GM10266 (cell line): ENCODE measurements at regions not wholly inside any gene's neighbourhood (a gene's known extent, or its start where the extent isn't known, plus 50 kb on each side); places are given as distances from the start of the nearest gene placed in this dataset.
"Not testable (repeated sequence)": the region's sequence is repeated elsewhere in the genome, so short reads cannot be mapped to it uniquely, and the experiment has no call there.

Experiments
- DNase-seq: peaks from one replicate; pipeline ENCODE4 v3.0.0; 2012; ENCODE audit errors: extremely low spot score
- TF ChIP-seq, protein P1 (sequence below): IDR thresholded peaks from 2 replicates; pipeline ENCODE4 v1.5.1; 2012; ENCODE audit warnings: mild to moderate bottlenecking, low read depth; ENCODE audit not compliant: control insufficient read depth, insufficient read depth; ENCODE audit errors: missing control alignments

DNA sequence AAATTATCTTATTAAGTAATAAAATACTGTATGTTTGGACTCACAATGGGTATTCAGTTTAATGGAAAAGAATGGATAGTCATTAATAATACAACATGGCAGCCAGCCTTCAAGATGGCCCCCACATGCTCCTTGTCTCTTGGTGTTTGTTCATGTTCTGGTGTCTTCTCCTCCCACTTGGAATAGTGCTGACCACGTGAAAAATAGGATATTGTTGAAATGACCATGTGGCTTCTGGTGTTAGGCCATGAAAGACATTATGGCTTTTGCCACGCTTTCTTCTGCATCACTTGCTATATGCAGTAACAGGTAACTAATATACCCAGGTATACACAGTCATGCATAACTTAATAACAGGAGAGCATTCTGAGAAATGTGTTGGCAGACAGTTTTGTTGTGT lies 341.0 kb downstream of the KCNJ2 start:
- DNase-seq: no peak
- TF ChIP-seq, protein P1, sequence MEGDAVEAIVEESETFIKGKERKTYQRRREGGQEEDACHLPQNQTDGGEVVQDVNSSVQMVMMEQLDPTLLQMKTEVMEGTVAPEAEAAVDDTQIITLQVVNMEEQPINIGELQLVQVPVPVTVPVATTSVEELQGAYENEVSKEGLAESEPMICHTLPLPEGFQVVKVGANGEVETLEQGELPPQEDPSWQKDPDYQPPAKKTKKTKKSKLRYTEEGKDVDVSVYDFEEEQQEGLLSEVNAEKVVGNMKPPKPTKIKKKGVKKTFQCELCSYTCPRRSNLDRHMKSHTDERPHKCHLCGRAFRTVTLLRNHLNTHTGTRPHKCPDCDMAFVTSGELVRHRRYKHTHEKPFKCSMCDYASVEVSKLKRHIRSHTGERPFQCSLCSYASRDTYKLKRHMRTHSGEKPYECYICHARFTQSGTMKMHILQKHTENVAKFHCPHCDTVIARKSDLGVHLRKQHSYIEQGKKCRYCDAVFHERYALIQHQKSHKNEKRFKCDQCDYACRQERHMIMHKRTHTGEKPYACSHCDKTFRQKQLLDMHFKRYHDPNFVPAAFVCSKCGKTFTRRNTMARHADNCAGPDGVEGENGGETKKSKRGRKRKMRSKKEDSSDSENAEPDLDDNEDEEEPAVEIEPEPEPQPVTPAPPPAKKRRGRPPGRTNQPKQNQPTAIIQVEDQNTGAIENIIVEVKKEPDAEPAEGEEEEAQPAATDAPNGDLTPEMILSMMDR: no peak

DNA sequence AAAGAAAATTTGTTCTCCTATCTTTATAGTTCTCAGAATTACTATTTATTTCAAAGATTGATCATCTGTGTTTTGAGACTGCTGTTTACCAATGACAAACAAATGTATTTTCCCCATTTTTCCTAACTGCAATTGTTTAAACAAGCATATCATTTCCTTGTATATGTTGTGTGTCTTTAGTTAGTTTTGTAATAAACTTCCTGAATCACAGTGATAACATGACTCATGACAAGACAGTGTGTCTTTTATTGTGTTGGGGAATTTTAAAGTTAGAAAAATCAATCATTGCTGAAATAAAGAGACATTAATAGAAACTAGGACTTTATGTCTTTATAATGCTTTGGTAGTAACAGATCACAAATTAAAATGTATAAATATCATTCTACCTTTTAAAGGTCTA lies 348.5 kb downstream of the KCNJ2 start:
- DNase-seq: no peak
- TF ChIP-seq, protein P1: no peak

DNA sequence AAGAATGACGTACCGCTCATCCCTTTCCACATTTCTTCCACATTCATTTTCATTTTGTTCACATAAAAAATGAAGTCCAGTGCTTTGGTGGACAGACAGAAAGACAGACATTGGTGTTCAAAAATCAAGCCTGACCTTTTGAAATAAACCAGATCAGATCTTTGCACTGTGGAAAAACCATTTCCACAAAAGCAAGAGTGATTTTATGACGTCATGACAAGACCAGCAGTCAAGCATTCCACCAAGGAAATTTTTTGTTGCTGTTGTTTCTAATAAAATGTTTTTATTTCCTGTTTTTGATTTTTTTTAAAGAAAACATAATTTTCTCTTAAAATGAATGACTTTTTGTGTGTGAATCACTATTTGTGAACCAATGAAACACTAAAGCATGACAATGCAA lies 350.0 kb downstream of the KCNJ2 start:
- DNase-seq: no peak
- TF ChIP-seq, protein P1: no peak

DNA sequence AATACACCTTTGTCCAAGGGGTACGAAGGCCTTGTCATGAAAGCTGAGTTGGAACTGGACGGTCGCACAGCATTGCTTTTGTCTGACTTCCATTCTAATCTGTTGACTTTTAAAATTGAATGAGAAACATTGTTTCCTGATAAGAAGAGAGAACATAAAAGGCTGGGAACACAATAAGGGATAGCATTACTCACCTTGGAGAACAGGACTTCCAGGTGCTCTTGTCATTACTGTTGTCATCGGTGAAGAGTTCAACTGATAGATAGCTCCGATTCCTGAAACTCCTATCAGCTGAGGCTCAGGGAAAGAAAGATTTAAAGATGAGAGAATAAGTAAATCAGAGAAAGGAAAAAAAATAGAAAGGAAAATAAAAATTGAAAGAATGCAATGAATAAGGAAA lies 351.1 kb downstream of the KCNJ2 start:
- TF ChIP-seq, protein P1: no peak
- DNase-seq: no peak

DNA sequence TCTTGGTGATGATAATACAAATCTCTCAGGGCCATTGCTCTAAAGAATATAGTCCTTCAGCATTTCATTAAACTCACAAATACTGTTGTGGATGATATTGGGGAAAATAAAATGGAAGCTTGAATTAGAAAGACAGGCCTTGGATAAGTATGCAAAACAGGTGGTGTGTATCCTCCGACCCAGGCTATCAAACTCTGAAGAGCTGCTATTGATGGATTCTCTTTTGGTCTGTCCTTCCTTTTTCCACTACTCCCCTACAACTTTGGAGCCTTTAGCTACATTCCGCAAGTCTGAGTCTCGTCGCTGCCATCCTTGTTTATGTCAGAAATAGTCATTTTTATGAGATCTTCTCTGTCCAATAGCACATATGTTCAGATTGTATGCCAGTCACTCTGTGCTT lies 351.6 kb downstream of the KCNJ2 start:
- DNase-seq: no peak
- TF ChIP-seq, protein P1: no peak

DNA sequence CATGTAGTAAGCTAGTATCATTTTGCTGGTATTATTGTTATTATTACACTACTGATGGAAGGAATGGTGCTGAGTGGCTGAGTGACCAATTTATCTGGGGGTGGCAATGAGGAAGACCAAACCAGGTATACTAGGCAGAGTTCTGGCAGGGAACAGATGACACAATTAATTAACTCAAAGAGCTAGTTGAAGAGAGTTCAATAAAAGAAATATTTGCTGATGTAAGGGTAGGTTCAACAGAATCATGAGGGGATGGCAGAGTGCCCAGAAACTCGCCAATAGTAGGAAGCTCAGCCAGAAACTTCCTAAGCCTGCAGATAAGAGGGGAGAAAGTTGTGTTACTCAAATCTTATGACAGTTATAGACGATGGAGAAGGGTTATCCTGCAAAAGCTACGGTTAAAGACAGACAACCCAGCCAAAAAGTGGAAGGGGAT lies 352.5 kb downstream of the KCNJ2 start:
- no peak for DNase-seq
- TF ChIP-seq, protein P1: no peak

DNA sequence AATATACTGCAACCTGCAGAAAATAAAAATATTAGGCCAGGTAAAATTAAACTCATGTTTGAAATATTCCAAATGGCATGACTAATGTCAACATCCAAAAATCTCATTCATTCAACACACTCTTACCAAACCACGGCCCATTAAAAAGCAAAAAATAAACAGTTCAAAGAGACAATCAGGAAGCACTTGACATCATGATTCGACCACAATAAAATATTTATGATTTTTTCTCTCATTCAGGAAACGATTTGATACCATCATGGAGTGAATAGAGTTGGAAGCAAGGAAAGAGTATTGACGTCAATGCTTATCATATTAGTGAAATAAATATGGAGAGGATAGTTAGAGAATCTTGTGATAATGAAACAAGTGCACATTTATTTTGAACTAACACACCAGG lies 354.1 kb downstream of the KCNJ2 start:
- no peak for DNase-seq
- TF ChIP-seq, protein P1: no peak

DNA sequence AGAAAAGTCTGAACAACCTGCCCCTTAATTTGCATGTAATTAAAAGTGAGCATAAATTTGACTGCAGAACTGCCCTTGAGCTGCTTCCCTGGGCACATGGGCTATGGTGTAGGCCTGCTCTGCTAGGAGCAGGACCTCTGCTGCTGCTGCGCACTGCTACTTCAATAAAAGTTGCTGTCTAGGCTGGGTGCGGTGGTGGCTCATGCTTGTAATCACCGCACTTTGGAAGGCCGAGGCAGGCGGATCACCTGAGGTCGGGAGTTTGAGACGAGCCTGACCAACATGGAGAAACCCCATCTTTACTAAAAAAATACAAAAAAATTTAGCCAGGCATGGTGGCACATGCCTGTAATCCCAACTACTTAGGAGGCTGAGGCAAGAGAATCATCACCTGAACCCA lies 355.7 kb downstream of the KCNJ2 start:
- DNase-seq: not testable (repeated sequence)
